ENCODE measurements at regions not wholly inside any gene's neighbourhood (a gene's known extent, or its start where the extent isn't known, plus 50 kb on each side); places are given as distances from the start of the nearest gene placed in this dataset.
"Not testable (repeated sequence)": the region's sequence is repeated elsewhere in the genome, so short reads cannot be mapped to it uniquely, and the experiment has no call there.

- no peak for DNase-seq
Observed at GRCh38 chr13:21883713-21884112, 212.8 kb downstream of the FGF9 start.

- no peak for DNase-seq
Observed at GRCh38 chr13:21884299-21884909, 213.5 kb downstream of the FGF9 start.

- no peak for DNase-seq
Observed at GRCh38 chr13:21884965-21885567, 214.2 kb downstream of the FGF9 start.

DNA sequence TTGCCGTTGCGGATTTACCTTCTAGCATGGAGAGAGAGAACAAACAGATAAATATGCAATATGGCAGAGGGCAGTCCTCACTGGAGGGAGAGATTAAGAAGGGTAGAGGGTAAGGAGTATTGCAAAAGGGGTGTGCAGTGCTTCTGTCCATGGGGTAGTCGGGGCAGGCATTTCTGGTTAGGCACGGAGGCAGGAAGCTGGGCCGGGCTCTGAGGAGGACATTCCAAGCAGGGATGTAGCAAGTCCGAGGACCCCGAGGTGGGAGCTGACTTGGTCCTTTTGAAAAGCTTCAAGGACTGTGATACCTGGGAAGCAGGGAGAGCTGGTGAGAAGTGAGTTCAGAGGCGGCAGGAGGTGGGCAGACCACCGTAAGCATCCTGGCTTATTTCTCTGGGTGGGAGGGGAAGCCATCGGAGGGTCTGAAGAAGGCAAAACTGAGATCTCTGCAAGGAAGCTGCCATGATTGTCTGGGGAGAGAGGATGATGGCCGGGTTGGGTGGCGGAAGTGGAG lies 214.9 kb downstream of the FGF9 start:
- no peak for DNase-seq

DNA sequence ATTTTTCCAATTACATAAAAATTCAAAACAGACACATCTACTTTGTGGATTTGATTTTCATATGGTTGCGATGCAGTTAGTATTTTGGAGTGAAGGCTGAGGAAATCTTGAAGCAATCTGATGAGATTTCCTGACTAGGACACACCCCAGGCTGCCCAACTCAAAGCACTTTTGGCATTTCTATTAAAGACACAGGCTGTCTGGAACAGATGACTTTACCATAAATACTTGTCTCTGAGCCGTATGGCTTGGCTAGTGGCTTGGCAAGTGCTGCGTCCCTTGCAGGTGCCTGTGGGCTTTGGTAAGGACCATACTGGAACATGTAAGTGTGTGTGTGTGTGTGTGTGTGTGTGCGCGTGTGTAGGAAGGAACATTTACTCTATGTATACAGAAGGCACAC lies 218.8 kb downstream of the FGF9 start:
- no peak for DNase-seq

- not testable (repeated sequence) for DNase-seq
Observed at GRCh38 chr13:21890220-21890619, 219.3 kb downstream of the FGF9 start.

DNA sequence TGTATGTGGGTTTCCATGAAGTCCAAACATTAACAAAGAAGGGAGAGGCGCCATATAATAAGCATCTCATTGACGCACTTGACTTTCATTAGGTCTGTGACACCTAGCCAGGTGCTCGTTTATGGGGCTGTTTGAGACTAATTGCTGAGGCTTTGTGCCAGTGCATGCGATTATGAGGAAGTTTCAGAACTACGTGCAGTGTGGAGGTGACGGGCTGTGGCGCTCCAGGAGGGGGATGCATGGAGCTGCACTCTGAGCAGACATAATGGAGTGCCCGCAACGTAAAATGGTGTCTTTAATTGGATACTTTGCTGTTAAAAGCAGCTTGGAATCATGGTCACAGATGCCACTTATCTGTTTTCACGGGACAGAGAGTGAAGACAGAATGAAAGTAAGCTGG lies 223.2 kb downstream of the FGF9 start:
- no peak for DNase-seq

- no peak for DNase-seq
Observed at GRCh38 chr13:21894703-21895699, 224.1 kb downstream of the FGF9 start.

DNA sequence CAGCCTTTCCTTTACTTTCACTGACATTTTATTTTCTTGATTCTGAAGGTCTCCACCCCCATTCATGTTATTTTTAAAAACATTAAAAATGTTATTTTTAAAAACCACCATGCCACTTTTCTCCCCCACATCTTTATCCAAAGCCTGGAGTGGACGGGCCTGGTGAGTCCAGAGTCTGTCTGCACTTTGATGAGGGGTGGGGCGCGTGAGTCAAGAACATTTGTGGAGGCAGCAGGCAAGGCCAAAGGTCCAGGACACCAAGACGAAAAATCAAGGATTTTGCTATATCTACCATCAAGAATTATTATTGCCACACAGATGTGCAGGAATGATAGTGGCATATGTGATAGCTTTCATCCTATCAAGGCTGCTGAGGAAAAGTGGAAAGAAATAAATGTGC lies 224.9 kb downstream of the FGF9 start:
- no peak for DNase-seq

DNA sequence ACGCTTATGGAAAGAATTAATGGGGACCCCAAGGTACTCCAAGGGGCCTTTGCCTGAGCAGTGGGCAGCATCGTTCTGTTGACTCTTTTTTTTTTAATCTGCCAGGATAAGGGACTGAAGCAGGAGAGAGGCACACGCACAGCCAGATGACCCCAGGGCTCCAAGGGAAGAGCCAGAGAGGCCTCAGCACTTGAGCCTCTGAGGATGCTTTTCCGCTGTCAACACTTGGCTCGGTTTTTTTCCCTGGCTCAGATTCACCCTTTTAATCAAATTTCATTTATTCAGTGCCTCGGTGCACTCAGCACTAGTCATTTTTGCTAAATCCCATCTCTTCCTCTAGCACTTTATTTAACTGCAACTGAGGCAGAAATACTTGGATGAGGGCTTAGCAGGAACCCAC lies 226.3 kb downstream of the FGF9 start:
- no peak for DNase-seq

DNA sequence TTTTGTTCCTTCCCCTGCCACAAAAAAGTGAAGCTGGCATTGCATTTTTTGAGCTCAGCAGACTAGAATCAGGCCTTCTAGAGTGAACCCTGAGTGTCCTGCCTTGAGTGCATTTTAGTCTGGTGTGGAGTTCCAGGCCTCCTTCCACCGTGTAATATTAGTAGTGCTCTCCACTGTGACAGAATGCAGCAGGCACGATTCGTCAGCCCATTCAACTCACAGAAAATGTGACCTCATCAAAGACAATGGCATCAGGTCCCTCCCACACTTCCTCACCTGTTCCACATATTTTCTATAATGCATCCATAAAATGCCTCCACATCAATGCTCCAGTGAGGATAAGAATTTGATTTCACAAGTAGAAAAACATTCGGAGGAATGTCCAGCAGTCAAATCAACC lies 227.6 kb downstream of the FGF9 start:
- no peak for DNase-seq

DNA sequence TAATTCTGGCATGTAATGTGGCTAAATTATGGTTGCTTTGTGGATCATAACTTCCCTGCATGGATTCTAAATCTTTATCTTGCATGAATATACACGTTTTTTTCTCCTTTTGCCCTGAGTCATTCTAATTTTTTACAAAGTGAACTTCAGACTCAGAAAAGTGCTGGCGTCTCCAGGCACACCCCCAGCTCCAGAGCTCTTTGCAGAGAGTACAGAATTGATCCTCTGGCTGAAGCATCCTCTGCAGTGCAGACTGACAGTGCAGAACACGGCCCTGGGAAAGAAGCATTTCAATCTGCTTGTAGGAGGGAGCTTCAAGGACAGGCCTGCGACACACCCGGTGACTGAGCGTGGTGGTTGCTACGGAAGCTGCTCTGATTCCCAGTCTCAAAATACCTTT lies 228.1 kb downstream of the FGF9 start:
- DNase-seq: no peak

GRCh38 chr13:21901336-21901735 lies 230.5 kb downstream of the FGF9 start:
- no peak for DNase-seq

- no peak for DNase-seq
Observed at GRCh38 chr13:21901811-21902708, 231.2 kb downstream of the FGF9 start.

DNA sequence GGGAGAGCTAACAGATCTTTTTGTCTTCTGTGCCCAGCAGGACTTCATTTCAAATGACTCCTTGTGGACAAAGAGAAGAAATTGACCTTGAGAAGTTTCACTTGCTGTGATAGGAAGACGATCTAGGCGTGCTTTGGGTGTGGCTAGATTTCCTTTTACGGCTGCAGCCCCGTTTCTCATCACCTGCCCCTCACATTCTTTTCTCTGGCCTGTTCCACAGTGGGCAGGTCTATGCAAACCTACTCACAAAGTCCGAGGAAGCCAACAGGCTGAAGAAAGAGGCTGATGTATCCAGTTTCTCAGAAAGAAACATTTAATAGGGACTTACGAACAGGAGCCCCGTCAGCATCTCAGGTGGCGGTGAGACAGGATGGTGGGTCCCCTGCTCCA lies 231.8 kb downstream of the FGF9 start:
- DNase-seq: no peak

- DNase-seq: no peak
Observed at GRCh38 chr13:21905486-21905885, 234.6 kb downstream of the FGF9 start.

DNA sequence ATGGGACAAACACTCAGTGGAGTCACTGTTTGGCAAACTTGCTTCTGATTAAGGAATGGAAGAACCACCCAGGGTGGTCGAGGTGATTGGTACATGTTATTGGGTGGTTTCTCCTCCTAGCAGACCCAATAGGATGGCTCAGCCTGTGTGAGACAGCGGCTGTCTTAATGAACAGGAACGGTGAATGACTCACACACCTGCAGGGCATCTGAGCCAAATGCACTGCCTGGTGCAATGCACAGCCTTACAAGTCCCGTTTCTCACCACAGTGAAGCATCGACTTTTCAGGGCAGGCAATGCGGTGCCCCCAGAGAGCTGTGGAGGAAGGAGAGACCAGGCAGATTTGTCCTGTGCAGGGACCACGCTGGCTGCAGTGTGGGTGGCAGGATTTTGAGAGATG lies 238.5 kb downstream of the FGF9 start:
- no peak for DNase-seq

GRCh38 chr13:21910546-21910945 lies 239.7 kb downstream of the FGF9 start:
- no peak for DNase-seq

DNA sequence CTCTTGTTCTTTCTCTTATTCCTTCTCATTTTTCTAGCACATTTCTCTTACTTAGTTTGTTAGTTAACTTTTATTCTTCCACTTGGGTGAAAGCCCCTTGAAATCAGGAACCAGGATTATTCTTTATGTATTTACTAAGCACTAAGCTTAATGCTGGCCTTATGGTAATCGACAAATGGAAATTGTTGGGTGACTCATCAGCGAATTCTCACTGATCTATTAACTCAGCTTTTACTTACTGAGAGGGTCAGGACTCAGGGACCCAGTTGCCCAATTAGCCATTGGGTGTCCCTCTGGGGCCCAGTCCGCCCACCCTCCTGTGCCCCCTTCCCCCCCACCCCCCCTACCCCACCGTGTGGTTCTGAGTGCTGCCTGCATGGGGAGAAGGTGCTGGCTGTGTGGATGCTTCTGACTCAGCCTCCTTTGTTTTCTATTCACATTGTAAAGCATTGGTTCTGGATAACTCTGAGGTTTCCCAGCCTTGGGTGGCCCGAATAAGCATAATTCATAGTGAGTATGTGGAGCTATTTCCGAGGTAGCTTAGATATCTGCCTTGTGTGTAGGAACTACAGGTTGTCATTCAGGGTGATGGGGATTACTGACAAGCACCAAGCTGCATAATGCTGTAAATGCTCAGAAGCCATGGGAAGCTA lies 240.9 kb downstream of the FGF9 start:
- no peak for DNase-seq

DNA sequence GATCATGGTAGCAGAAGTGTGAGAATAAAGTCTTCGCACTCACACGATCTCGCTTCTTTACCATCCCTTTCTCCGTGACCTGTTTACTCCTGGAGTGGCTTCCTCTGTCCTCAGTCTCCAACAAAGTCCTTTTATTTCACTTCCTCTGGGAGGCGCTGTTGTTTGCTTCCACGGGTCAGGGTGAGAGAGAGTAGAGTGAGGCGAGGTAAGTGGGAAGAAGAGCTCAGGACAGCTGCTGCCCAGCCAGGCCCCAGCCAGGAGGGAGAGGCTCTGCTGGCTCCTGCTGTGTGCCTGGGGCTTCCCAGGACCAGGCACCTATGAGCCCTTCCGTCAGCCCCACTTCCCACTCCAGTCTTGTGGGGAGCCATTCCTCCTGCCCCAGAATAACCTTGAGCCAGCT lies 242.1 kb downstream of the FGF9 start:
- no peak for DNase-seq

GRCh38 chr13:21917086-21918015 lies 246.5 kb downstream of the FGF9 start:
- DNase-seq: no peak

Data from activated naive CD4-positive, alpha-beta T cell treated with anti-CD3 and anti-CD28 coated beads, Interleukin-2, amount 50 U/mL, for 16 hours (primary cell).